ENCODE measurements at regions not wholly inside any gene's neighbourhood (a gene's known extent, or its start where the extent isn't known, plus 50 kb on each side); places are given as distances from the start of the nearest gene placed in this dataset.

DNA sequence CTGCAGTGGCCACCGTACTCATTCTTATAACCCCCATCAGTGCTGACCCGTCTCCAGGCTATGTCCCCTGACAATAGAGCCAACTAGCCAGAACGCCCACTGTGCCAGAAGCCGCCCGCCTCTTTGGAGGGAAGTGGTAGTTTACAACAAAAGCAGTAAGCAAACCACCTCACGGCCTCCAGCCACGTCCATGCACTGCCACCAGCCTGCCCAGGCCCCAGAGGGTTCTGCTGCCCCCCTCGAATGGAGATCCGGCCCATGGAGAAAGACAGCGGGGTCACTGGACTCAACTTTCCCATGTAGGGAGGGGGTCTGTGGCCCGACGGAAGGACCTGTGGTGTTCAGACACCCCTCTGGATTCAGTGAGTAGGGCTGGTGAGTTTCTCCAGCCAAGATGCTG, 340.3 kb downstream of the CTTN start:
- Histone ChIP-seq H2AFZ (ENCODE audit: low read depth, low read length) (no peak overlapping the region), H3K4me3 (no peak overlapping the region), H3K9me1 (ENCODE audit: control insufficient read depth, insufficient read depth, low read length) (no peaks in the 10 kb centered on the region), H3K36me3 (ENCODE audit: control insufficient read depth, insufficient read depth, low read length) (no peaks in the 10 kb centered on the region), H3K4me2 (ENCODE audit: insufficient read depth, low read length) (no peak overlapping the region), H3K4me1 (replicated peaks in 1 of 2; ENCODE audit: control insufficient read depth in 2 of 2, insufficient read depth in 2 of 2, low read length in 2 of 2) (peaks cover 11 to 16% of the 10 kb centered on the region in 2 experiments; a peak in 4 of 5 replicates), H3K9me3 (replicated peaks; ENCODE audit: control insufficient read depth, insufficient read depth, low read depth, low read length) (no peaks in the 10 kb centered on the region), H3K79me2 (ENCODE audit: control insufficient read depth, insufficient read depth, low read length) (no peaks in the 10 kb centered on the region), H3K27me3 (ENCODE audit: control insufficient read depth in 2 of 2, insufficient read depth in 2 of 2, low read length in 2 of 2) (peaks cover 16 to 74% of the 10 kb centered on the region in 2 experiments), H3K27ac (ENCODE audit: extremely low read depth, low read depth, low read length) (no peak overlapping the region), H4K20me1 (replicated peaks; ENCODE audit: control insufficient read depth, insufficient read depth, low read length) (0 out of 2 replicates have a peak, but pooled peaks cover 7% of the 10 kb centered on the region), H3K9ac (ENCODE audit: insufficient read depth in 1 of 2, low read depth in 2 of 2, low read length in 2 of 2) (no peak overlapping the region)
- in situ Hi-C loops (cut with MboI), result no loop called here
- ATAC-seq, result no peak
- no peak for FAIRE-seq
- POLR2A ChIA-PET, result no interaction called here
- no peak for DNase-seq (ENCODE audit: extremely low read depth in 1 of 4, low spot score in 3 of 4)
- WGBS (ENCODE audit: insufficient coverage, low coverage, missing lambda C conversion rate), result 0% methylated on average over 12 of the region's 12 CpGs
- intact Hi-C loops (cut with micrococcal nuclease), result no loop called here
- TF ChIP-seq RUNX1 (IDR thresholded peaks at IDR 0.05; ENCODE audit: low read depth) (no peak), NR2C1 (IDR thresholded peaks at IDR 0.05) (no peak), NR2C1 (tag; IDR thresholded peaks at IDR 0.05) (no peak), ETS2 (tag; IDR thresholded peaks at IDR 0.05; ENCODE audit: borderline replicate concordance, poor library complexity, severe bottlenecking) (no peak), SP1 (CRISPR knock-in tag; IDR thresholded peaks at IDR 0.05) (no peak), PHB (CRISPR knock-in tag; IDR thresholded peaks at IDR 0.05) (no peak), GTF3C2 (IDR thresholded peaks at IDR 0.05; ENCODE audit: borderline replicate concordance, extremely low read depth, insufficient read length) (no peak), SIRT6 (IDR thresholded peaks at IDR 0.05; ENCODE audit: low read depth, low read length) (no peak), RB1 (IDR thresholded peaks at IDR 0.05; ENCODE audit: low read depth) (no peak)
- TF ChIP-seq, protein P1, sequence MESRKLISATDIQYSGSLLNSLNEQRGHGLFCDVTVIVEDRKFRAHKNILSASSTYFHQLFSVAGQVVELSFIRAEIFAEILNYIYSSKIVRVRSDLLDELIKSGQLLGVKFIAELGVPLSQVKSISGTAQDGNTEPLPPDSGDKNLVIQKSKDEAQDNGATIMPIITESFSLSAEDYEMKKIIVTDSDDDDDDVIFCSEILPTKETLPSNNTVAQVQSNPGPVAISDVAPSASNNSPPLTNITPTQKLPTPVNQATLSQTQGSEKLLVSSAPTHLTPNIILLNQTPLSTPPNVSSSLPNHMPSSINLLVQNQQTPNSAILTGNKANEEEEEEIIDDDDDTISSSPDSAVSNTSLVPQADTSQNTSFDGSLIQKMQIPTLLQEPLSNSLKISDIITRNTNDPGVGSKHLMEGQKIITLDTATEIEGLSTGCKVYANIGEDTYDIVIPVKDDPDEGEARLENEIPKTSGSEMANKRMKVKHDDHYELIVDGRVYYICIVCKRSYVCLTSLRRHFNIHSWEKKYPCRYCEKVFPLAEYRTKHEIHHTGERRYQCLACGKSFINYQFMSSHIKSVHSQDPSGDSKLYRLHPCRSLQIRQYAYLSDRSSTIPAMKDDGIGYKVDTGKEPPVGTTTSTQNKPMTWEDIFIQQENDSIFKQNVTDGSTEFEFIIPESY (CRISPR knock-in tag; IDR thresholded peaks at IDR 0.05), result no peak
- CTCF ChIA-PET (ENCODE audit: low intra/inter-chr PET ratio), result no interaction called here
- no TSS peak for BruUV-seq (replicated peaks)

Data from K562 (cell line).